WTC11 (cell line): ENCODE measurements at regions not wholly inside any gene's neighbourhood (a gene's known extent, or its start where the extent isn't known, plus 50 kb on each side); places are given as distances from the start of the nearest gene placed in this dataset.

Experiments used
- ATAC-seq: fragments of 200-7000 bp; cut with Tn5 transposase; 2 replicates; pipeline ENCODE4 v1.10.0; 2021; ENCODE audit warnings: mild to moderate bottlenecking, moderate library complexity
- CTCF ChIA-PET: fragments of 300-600 bp; sonication (Branson Sonifier 250); formaldehyde crosslinking; loops from one replicate; lab custom pipeline; 2021; ENCODE audit warnings: antibody characterized with exemption; lab: Charles Lee
- POLR2A ChIA-PET: fragments of 350-600 bp; sonication (Branson Sonifier 250); formaldehyde crosslinking; loops from one replicate; lab custom pipeline; 2021; ENCODE audit warnings: antibody characterized with exemption; lab: Charles Lee
- DNase-seq: peaks from one replicate; pipeline ENCODE4 v3.0.0; 2021; ENCODE audit warnings: low spot score
- H3K27ac Mint-ChIP-seq: 2 replicates; pipeline ENCODE4 v1.8.0; 2021; ENCODE audit warnings: mixed read lengths
- H3K27me3 Mint-ChIP-seq: 2 replicates; pipeline ENCODE4 v1.8.0; 2021; ENCODE audit warnings: low read depth, mild to moderate bottlenecking, moderate library complexity, mixed read lengths
- H3K36me3 Mint-ChIP-seq: 2 replicates; pipeline ENCODE4 v1.8.0; 2021; ENCODE audit warnings: mixed read lengths
- H3K4me1 Mint-ChIP-seq: 2 replicates; pipeline ENCODE4 v1.8.0; 2022; ENCODE audit warnings: mixed read lengths
- H3K4me3 Mint-ChIP-seq: 2 replicates; pipeline ENCODE4 v1.8.0; 2021; ENCODE audit warnings: mild to moderate bottlenecking, moderate library complexity, mixed read lengths
- H3K9me3 Mint-ChIP-seq: 2 replicates; pipeline ENCODE4 v1.8.0; 2021; ENCODE audit warnings: mixed read lengths
- ARID4B ChIP-seq: sonication (generic); formaldehyde crosslinking; IDR thresholded peaks from 2 replicates; pipeline ENCODE4 v1.8.0; 2023; ENCODE audit warnings: missing genetic modification reagents, mild to moderate bottlenecking, borderline replicate concordance
- ATF3 ChIP-seq: sonication (generic); formaldehyde crosslinking; conservative IDR thresholded peaks from 2 replicates; pipeline ENCODE4 v1.8.1; 2022; ENCODE audit warnings: mild to moderate bottlenecking, missing genetic modification reagents
- E2F1 ChIP-seq: sonication (generic); formaldehyde crosslinking; IDR thresholded peaks from 2 replicates; pipeline ENCODE4 v1.8.0; 2022; ENCODE audit warnings: mild to moderate bottlenecking, missing genetic modification reagents
- ERG ChIP-seq: fragments of 250-450 bp; sonication (Bioruptor Pico); IDR thresholded peaks from 2 replicates; pipeline ENCODE4 v1.8.0; 2021; ENCODE audit warnings: mild to moderate bottlenecking
- ESRRA ChIP-seq: sonication (generic); formaldehyde crosslinking; IDR thresholded peaks from 2 replicates; pipeline ENCODE4 v1.8.1; 2022; ENCODE audit warnings: mild to moderate bottlenecking, missing genetic modification reagents, borderline replicate concordance
- GRHL2 ChIP-seq: fragments of 250-450 bp; sonication (Bioruptor Pico); IDR thresholded peaks from 2 replicates; pipeline ENCODE4 v1.8.0; 2022; ENCODE audit warnings: mild to moderate bottlenecking, moderate library complexity; ENCODE audit not compliant: insufficient replicate concordance, severe bottlenecking
- GTF2I ChIP-seq: fragments of 250-450 bp; sonication (Bioruptor Pico); conservative IDR thresholded peaks from 2 replicates; pipeline ENCODE4 v1.4.0; 2021; ENCODE audit warnings: mild to moderate bottlenecking
- MXD4 ChIP-seq: fragments of 250-450 bp; sonication (Bioruptor Pico); IDR thresholded peaks from 2 replicates; pipeline ENCODE4 v1.8.0; 2021; ENCODE audit warnings: mild to moderate bottlenecking, moderate library complexity, borderline replicate concordance
- NFE2L1 ChIP-seq: sonication (generic); formaldehyde crosslinking; IDR thresholded peaks from 2 replicates; pipeline ENCODE4 v1.8.1; 2023; ENCODE audit warnings: missing genetic modification reagents
- NR3C1 ChIP-seq: sonication (generic); formaldehyde crosslinking; conservative IDR thresholded peaks from 2 replicates; pipeline ENCODE4 v1.8.1; 2023; ENCODE audit warnings: low read depth, mild to moderate bottlenecking, missing genetic modification reagents
- PREB ChIP-seq: sonication (generic); formaldehyde crosslinking; IDR thresholded peaks from 2 replicates; pipeline ENCODE4 v1.8.1; 2022; ENCODE audit warnings: mild to moderate bottlenecking, missing genetic modification reagents, moderate library complexity, borderline replicate concordance
- RELA ChIP-seq: sonication (generic); formaldehyde crosslinking; IDR thresholded peaks from 2 replicates; pipeline ENCODE4 v1.8.1; 2022; ENCODE audit warnings: missing genetic modification reagents, mild to moderate bottlenecking, borderline replicate concordance
- TEAD4 ChIP-seq: sonication (generic); formaldehyde crosslinking; IDR thresholded peaks from 2 replicates; pipeline ENCODE4 v1.8.0; 2022; ENCODE audit warnings: mild to moderate bottlenecking, missing genetic modification reagents
- ZNF263 ChIP-seq: sonication (generic); formaldehyde crosslinking; IDR thresholded peaks from 2 replicates; pipeline ENCODE4 v1.8.1; 2022; ENCODE audit warnings: low read depth, mild to moderate bottlenecking, moderate library complexity, missing genetic modification reagents
- ZNF396 ChIP-seq: fragments of 250-450 bp; sonication (Bioruptor Pico); IDR thresholded peaks from 2 replicates; pipeline ENCODE4 v1.8.0; 2021; ENCODE audit warnings: mild to moderate bottlenecking, moderate library complexity, borderline replicate concordance
- ZNF425 ChIP-seq: fragments of 250-450 bp; sonication (Bioruptor Pico); conservative IDR thresholded peaks from 2 replicates; pipeline ENCODE4 v1.9.0; 2021; ENCODE audit warnings: mild to moderate bottlenecking
- ZSCAN18 ChIP-seq: fragments of 250-450 bp; sonication (Bioruptor Pico); IDR thresholded peaks from 2 replicates; pipeline ENCODE4 v2.1.2; 2022; ENCODE audit warnings: mild to moderate bottlenecking, moderate library complexity

- ATAC-seq: no peak
- peaks cover 4% of the 10 kb centered on the region; the same call in 1 of the 2 replicates for H3K4me1 Mint-ChIP-seq
- no peak overlapping the region for H3K4me3 Mint-ChIP-seq
- H3K36me3 Mint-ChIP-seq: no peaks in the 10 kb centered on the region
- no peaks in the 10 kb centered on the region for H3K27me3 Mint-ChIP-seq
- no peak for DNase-seq
- POLR2A ChIA-PET: no interaction called here
- CTCF ChIA-PET: interaction anchor here (0.6 to 3.6 kb wide), 5 partner anchors 7 to 221 kb away, joined by 3 to 28 read pairs (median 5); no protein-coding TSS in a partner anchor
- no peaks in the 10 kb centered on the region for H3K9me3 Mint-ChIP-seq
- no peak overlapping the region for H3K27ac Mint-ChIP-seq
- TF ChIP-seq NR3C1 (no peak), MXD4 (CRISPR knock-in tag) (no peak), RELA (no peak), TEAD4 (CRISPR knock-in tag) (no peak), ZSCAN18 (CRISPR knock-in tag) (no peak), ESRRA (no peak), ZNF263 (CRISPR knock-in tag) (no peak), ZNF425 (CRISPR knock-in tag) (no peak), GTF2I (no peak), ARID4B (CRISPR knock-in tag) (no peak), NFE2L1 (CRISPR knock-in tag) (no peak), ATF3 (CRISPR knock-in tag) (no peak), E2F1 (CRISPR knock-in tag) (no peak), ERG (CRISPR knock-in tag) (no peak), PREB (CRISPR knock-in tag) (no peak), GRHL2 (no peak), ZNF396 (CRISPR knock-in tag) (no peak)
Measured at GRCh38 chr14:100638211-100638855, 51.1 kb upstream of the BEGAIN start.
